C4-2B (cell line): ENCODE measurements at regions not wholly inside any gene's neighbourhood (a gene's known extent, or its start where the extent isn't known, plus 50 kb on each side); places are given as distances from the start of the nearest gene placed in this dataset.

Source experiments
- ZFX ChIP-seq: fragments of 450-650 bp; IDR thresholded peaks from 2 replicates; pipeline ENCODE4 v1.6.1; 2017
- TF ChIP-seq, protein P1 (sequence below): fragments of 450-650 bp; conservative IDR thresholded peaks from 2 replicates; pipeline ENCODE4 v1.5.1; 2017; ENCODE audit warnings: mild to moderate bottlenecking

GRCh38 chr16:6905601-6906000, 427.0 kb upstream of the RBFOX1 start:
- TF ChIP-seq, protein P1, sequence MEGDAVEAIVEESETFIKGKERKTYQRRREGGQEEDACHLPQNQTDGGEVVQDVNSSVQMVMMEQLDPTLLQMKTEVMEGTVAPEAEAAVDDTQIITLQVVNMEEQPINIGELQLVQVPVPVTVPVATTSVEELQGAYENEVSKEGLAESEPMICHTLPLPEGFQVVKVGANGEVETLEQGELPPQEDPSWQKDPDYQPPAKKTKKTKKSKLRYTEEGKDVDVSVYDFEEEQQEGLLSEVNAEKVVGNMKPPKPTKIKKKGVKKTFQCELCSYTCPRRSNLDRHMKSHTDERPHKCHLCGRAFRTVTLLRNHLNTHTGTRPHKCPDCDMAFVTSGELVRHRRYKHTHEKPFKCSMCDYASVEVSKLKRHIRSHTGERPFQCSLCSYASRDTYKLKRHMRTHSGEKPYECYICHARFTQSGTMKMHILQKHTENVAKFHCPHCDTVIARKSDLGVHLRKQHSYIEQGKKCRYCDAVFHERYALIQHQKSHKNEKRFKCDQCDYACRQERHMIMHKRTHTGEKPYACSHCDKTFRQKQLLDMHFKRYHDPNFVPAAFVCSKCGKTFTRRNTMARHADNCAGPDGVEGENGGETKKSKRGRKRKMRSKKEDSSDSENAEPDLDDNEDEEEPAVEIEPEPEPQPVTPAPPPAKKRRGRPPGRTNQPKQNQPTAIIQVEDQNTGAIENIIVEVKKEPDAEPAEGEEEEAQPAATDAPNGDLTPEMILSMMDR: no peak
- no peak for TF ChIP-seq ZFX
